ENCODE measurements at regions not wholly inside any gene's neighbourhood (a gene's known extent, or its start where the extent isn't known, plus 50 kb on each side); places are given as distances from the start of the nearest gene placed in this dataset.

GRCh38 chrX:136975684-136976470 lies 57.9 kb downstream of the GPR101 start:
- H3K4me1 ChIP-seq (ENCODE audit: control insufficient read depth, extremely low read depth, insufficient read depth, low read length): no peaks in the 10 kb centered on the region
- H3K9ac ChIP-seq (replicated peaks; ENCODE audit: extremely low read depth, insufficient read depth, low read length): no peak overlapping the region
- H3K9me3 ChIP-seq (replicated peaks; ENCODE audit: control insufficient read depth, insufficient read depth, low read length): no peaks in the 10 kb centered on the region
- no peaks in the 10 kb centered on the region for H4K20me1 ChIP-seq (replicated peaks; ENCODE audit: control insufficient read depth, extremely low read depth, insufficient read depth, low read length)
- H2AFZ ChIP-seq (ENCODE audit: low read depth, low read length): no peak overlapping the region
- no peaks in the 10 kb centered on the region for H3K9me1 ChIP-seq (replicated peaks; ENCODE audit: control insufficient read depth, extremely low read depth, insufficient read depth, low read length)
- ChIA-PET POLR2A (no interaction called here), CTCF (no interaction called here)
- H3K79me2 ChIP-seq (ENCODE audit: control insufficient read depth, insufficient read depth, low read length): no peaks in the 10 kb centered on the region
- dilution Hi-C loops (cut with MboI; ENCODE audit: extremely low pct_ligation_motif_present, low sequenced_read_pairs): no loop called here
- no peak overlapping the region for H3K4me3 ChIP-seq (replicated peaks in 1 of 3; ENCODE audit: insufficient read depth in 1 of 3, low read depth in 1 of 3, low read length in 3 of 3)
- H3K27me3 ChIP-seq (ENCODE audit: control insufficient read depth in 2 of 2, insufficient read depth in 2 of 2, low read length in 2 of 2): no peaks in the 10 kb centered on the region
- TF ChIP-seq EZH2 (IDR thresholded peaks at IDR 0.05; ENCODE audit: borderline replicate concordance, low read depth, low read length, severe bottlenecking) (no peak), MYC (IDR thresholded peaks at IDR 0.05; ENCODE audit: low read depth, low read length) (no peak), POLR2AphosphoS5 (IDR thresholded peaks at IDR 0.05; ENCODE audit: insufficient read depth, low read depth, low read length) (no peak), GATA2 (IDR thresholded peaks at IDR 0.05; ENCODE audit: insufficient read depth, insufficient read length, low read depth, low read length) (no peak), MAX (IDR thresholded peaks at IDR 0.05; ENCODE audit: insufficient read depth, insufficient read length) (no peak), CTCF (IDR thresholded peaks at IDR 0.05; ENCODE audit: extremely low read depth in 1 of 2, insufficient read depth in 1 of 2, low read depth in 1 of 2, low read length in 2 of 2) (no peak), FOS (IDR thresholded peaks at IDR 0.05; ENCODE audit: borderline replicate concordance, insufficient read depth, low read length) (no peak)
- H3K27ac ChIP-seq (ENCODE audit: insufficient read depth, low read depth, low read length): no peak overlapping the region
- no peaks in the 10 kb centered on the region for H3K36me3 ChIP-seq (ENCODE audit: control insufficient read depth in 2 of 2, extremely low read depth in 1 of 2, insufficient read depth in 2 of 2, low read length in 2 of 2)
- BruUV-seq (replicated peaks): no TSS peak
- FAIRE-seq: no peak
- no peak for DNase-seq (ENCODE audit: low read depth, low spot score)
- intact Hi-C loops (cut with micrococcal nuclease): no loop called here
- no peak overlapping the region for H3K4me2 ChIP-seq (ENCODE audit: insufficient read depth, low read length)

Measured in endothelial cell of umbilical vein (primary cell).